Stimulated activated CD4-positive, alpha-beta T cell treated with anti-CD3 and anti-CD28 coated beads, Interleukin-4, amount 100 ng/mL, for 48 hours (primary cell): ENCODE measurements at regions not wholly inside any gene's neighbourhood (a gene's known extent, or its start where the extent isn't known, plus 50 kb on each side); places are given as distances from the start of the nearest gene placed in this dataset.
"Not testable (repeated sequence)": the region's sequence is repeated elsewhere in the genome, so short reads cannot be mapped to it uniquely, and the experiment has no call there.

Experiments used
- DNase-seq, 2 donors: peaks; one replicate each; pipeline ENCODE4 v3.0.0-alpha.2; 2020; ENCODE audit warnings: low read depth in 2 of 2

DNA sequence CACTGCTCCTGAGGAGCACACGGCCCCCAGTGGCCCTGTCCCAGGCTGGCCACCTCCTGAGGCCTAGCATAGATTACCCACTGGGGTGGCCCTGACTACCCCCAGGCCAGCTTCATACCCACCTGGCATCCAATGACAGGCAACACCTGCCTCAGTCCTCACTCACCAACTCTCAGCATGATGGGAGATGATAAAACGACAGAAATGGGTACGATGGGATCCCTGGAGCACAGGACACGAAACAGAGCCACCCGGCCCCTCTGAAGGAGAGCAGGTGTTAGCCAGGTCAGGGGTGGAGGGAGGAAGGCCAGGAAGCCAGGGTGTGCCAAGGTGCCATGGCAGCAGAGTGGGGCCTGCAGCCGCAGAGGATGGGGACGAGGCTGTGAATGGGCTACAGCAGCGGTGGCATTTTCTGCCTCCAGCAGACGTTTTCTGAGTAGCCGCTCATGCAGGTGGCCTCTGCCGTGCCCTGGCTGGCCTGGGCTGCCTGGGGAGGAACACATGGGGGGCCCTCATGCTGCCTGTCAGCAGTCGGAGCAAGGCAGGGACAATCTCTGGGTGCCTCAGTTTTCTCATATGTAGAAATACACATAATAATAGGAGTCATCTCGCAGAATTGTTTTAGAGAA is 50.2 kb upstream of the FGF3 start:
- DNase-seq, result no peak

DNA sequence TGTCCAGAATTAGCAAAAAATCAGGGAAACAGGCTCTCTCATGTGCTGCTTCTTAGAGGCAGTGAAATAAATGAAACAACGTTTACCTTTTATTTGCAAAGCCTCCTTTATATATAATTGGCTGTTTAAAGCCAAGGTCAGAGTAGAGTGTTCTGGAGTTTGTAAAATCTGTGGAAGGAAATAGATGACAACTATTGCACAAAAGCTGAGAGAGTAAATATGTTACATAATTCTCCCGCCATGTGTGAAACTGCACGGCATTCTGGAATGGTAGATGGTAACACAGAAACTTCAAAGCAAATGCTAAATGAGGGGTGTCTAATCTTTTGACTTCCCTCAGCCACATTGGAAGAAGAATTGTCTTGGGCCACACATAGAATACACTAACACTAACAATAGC is 51.5 kb upstream of the FGF3 start:
- DNase-seq, result no peak

GRCh38 chr11:69873166-69874077 is 54.2 kb upstream of the FGF3 start:
- DNase-seq, result no peak

DNA sequence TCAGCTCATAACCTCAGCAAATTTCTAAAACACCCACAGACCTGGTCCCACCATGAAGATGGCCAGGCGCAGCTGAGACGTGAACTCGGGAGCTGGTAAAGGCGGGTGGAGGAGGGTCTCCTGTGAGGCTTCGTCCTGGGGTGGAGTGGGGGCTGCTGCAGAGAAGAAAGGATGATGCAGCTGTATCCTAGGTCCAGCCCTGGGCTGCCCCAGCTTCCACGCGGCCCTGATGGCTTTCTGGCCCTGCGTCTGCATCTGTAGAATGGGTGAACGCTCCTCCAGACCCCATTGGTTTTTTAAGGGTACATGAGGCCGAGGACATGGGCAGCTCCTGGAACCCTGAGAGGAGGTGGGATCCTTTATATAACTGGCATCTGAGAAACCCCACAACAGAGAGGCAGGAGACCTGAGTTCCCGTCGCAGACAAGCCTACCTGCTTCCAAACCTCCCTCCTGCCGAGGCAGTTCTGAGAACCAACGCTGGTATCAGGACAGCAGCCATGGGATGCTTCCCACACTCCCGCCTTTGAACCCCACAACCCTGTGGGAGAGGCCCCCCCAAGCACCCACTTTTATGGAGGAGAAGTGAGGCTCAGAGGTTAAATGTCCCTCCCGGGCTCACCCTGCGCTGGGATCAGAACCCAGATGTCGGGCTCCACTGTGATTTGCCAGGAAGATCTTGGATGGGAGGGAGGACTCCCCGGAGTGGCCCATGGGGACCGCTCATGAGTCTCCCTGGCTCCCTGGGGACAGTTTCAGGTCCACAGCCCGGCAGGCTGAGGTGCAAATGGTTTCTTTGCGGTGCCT is 55.2 kb upstream of the FGF3 start:
- no peak for DNase-seq

GRCh38 chr11:69874984-69875624 is 55.9 kb upstream of the FGF3 start:
- DNase-seq, result no peak

DNA sequence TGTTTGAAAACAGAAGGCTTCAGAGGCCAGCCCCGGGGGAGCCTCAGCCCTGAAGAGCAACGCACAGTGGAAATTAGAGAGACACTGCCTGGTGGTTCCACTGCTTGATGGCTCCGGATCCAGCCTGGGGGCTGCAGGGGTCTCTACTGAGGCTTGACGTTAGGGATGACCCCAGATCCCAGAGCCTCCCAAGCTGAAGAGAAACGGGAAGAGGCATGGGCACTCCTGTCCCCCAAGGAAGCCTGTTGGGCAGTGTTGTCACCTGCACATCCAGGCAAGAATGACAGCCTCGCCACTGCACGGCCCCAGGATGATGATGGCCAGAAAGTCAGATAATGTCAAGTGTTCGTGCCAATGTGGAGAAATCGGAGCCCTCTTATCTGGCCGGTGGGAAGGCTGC is 56.8 kb upstream of the FGF3 start:
- DNase-seq, result no peak

- no peak for DNase-seq
Measured at GRCh38 chr11:69877235-69877634, 58.0 kb upstream of the FGF3 start.

DNA sequence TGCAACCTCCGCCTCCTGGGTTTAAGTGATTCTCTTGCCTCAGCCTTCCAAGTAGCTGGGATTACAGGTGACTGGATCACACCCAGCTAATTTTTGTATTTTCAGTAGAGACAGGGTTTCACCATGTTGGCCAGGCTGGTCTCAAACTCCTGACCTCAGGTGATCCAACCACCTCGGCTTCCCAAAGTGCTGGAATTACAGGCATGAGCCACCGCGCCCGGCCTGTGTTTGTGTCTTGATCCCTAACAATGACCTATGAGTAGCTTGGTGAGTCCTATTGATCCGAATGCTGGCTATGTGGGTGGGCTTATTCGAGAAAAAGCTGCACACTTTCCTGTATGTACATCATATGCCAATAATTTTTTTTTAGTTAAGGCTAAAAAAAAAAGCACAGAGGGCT is 58.5 kb upstream of the FGF3 start:
- not testable (repeated sequence) for DNase-seq

GRCh38 chr11:69878144-69878883 is 59.1 kb upstream of the FGF3 start:
- no peak for DNase-seq

GRCh38 chr11:69878927-69879728 is 59.9 kb upstream of the FGF3 start:
- DNase-seq, result no peak

GRCh38 chr11:69879729-69880005 is 60.5 kb upstream of the FGF3 start:
- no peak for DNase-seq

DNA sequence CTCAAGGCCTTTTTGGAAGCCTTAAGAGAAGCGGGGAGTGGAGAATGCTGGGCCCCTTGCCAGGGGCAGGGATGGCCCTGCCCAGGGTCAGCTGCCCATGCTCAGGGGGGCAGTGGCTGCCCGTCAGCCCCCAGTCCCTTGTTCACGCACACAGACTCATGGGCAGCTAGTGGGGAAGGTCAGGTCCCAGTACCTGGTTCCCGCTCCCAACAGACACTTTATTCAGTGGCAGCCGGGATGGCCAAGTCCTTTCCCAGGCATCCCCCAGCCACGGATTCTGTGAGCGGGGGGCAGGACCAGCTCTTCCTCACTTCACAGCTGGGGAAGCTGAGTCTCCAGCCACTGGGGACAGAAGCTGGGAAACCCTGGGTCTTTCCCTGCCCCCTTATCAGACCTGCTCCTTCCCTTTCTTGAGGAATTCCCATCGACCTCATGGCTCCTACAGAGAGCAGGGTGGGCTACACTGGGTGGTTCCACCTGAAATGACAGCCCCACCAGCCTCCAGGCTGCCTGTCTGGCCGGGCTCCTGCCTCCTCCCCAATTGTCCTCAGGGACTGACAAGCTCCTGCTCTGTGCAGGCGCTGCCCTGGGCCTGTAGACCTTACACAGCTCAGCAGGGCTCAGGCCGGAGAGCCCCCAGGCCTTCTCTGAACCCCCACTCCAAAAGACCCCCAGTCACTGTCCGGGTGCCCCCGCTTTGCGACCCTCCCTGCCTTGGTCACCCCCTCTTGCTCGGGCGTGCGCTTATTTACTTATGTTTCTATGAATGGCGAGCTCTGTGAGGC is 61.0 kb upstream of the FGF3 start:
- DNase-seq, result no peak

DNA sequence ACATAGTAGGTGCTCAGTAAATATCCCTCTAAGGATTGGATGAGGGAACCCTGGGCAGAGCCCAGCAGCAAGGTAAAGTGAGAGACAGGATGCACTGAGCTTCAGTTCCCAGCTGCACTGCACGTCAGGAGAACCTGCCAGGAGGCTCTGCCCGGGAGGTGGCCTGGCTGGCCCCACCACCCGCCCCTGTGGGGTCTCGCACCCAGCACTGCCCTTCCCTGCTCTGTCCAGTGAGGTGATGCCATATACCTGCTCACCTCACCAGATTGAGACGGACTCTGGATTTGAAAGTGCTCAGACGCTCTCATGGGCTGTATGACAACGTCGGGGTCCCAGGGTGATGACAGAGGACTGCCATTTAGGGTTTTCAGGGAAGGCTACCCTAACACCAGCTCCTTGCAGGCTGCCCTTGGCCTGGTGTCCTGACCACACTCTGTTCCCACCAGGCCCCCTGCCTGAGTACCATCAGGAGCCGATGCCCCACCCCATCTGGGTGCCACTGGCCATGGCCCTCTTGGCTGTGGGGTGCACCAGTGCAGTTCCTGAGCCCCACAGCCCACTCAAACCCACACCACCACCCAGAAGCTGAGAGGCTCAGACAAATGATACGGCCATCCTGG is 61.7 kb upstream of the FGF3 start:
- no peak for DNase-seq

DNA sequence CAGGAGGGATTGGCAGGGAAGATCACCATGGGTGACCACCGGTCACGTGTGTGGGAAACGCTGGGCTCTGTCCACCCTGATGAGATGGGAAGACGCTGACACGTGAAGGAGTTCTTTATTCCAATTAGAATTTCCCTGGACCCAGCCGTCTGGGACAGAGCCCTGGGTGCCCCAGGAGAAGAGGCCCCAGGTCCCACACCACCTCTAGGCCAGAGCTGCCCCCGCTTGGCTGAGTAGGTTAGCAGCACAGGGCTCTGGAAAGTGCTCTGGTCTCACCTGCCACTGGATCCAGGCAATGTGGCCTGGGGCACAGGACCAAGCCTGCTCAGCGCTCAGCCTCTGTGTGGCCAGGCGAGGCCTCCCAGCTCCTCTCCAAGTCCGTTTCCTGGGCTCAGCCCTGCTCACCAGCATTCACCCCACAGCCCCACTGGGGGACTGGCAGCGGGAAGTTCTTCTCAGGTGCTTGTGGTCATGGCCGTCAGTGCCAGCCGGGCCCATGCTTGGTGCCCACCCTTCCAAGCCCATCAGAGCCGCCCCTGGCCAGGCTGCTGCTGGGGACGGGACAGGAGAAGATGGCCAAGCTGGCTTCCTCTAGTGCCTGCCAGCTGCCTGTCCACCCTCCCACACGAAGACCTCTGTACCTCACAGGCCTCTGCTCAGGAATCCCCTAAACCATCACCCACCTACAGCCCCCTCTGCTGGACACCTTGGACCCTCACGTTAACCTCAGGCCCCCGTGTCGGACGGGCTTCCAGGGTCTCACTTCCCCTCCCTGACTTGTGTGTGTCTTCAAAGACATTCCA is 62.5 kb upstream of the FGF3 start:
- no peak for DNase-seq

DNA sequence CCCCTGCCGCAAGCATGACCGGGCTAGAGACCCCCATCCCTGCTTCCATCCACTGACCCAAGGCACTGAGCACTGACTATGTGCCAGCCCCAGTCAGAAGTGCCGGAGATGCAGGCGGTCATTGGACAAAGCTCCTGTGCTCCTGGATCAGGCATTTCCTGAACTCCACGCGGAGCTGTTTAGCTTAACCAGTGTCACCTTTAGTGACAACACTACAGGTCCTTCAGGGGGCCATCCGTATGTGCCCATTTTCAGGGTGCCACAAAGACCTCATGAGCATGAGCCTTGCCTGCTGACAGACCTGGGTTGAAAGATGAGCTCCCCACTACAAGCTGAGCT is 63.0 kb upstream of the FGF3 start:
- no peak for DNase-seq

- no peak for DNase-seq
Measured at GRCh38 chr11:69883292-69884255, 64.4 kb upstream of the FGF3 start.

- no peak for DNase-seq
Measured at GRCh38 chr11:69884286-69884685, 65.1 kb upstream of the FGF3 start.

GRCh38 chr11:69884751-69885150 is 65.5 kb upstream of the FGF3 start:
- no peak for DNase-seq
